BE2C (cell line): ENCODE measurements at regions not wholly inside any gene's neighbourhood (a gene's known extent, or its start where the extent isn't known, plus 50 kb on each side); places are given as distances from the start of the nearest gene placed in this dataset.
"Not testable (repeated sequence)": the region's sequence is repeated elsewhere in the genome, so short reads cannot be mapped to it uniquely, and the experiment has no call there.

Experiments used
- DNase-seq: peaks from one replicate; pipeline ENCODE4 v3.0.0-alpha.2; 2020
- H3K27me3 ChIP-seq: fragments of 250-450 bp; sonication (Bioruptor Pico); 2 replicates; pipeline ENCODE4 v1.5.1; 2020; ENCODE audit warnings: mild to moderate bottlenecking
- H3K36me3 ChIP-seq: fragments of 250-450 bp; sonication (Bioruptor Pico); 2 replicates; pipeline ENCODE4 v1.5.1; 2020; ENCODE audit warnings: mild to moderate bottlenecking
- H3K4me1 ChIP-seq: fragments of 250-450 bp; sonication (Bioruptor Pico); 2 replicates; pipeline ENCODE4 v1.5.1; 2020
- H3K4me3 ChIP-seq: 2 replicates; pipeline ENCODE4 v1.5.1; 2011; ENCODE audit warnings: low read depth, low read length
- H3K9me3 ChIP-seq: fragments of 250-450 bp; sonication (Bioruptor Pico); 2 replicates; pipeline ENCODE4 v1.5.1; 2020
- TF ChIP-seq, protein P1 (sequence below): IDR thresholded peaks from 2 replicates; pipeline ENCODE4 v1.5.1; 2012; ENCODE audit warnings: mild to moderate bottlenecking, low read depth, low read length

DNA sequence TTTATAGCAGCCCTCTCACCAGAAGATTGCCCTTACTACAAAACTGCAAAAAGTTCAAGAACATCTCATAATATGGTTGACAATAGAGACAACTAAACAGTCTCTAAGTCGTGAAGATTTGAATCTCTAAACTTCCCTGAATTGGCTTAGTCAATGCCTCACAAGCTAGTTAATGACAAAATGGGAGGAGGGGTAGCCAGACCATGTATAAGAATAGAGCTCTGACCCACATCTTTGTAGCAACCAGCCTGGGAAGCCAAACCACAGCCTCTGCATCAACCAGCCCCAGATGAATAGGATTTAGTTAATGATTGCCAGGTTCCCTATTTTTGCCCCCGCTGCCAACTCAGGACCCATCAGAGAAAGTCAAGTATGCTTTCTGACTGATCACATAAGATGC is 1265.9 kb upstream of the PCDH10 start:
- not testable (repeated sequence) for DNase-seq, H3K36me3 ChIP-seq, H3K9me3 ChIP-seq, H3K27me3 ChIP-seq, H3K4me3 ChIP-seq, H3K4me1 ChIP-seq

DNA sequence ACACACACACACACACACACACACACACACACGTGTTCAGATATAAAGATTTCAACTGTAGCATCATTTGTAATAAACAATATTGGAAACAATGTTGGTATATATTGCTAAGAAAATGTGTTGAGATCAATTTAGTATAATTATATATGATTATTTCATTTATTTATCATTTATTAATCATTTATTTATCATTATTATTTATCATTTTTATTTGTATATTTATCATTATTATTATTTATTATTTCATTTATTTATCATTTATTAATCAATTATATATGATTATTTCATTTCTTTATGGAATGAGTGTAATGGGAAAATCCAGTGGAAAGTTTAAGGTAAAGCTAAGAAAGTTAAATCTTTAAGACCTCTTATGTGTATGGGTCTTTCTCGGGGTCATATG is 1223.4 kb upstream of the PCDH10 start:
- not testable (repeated sequence) for H3K9me3 ChIP-seq, H3K36me3 ChIP-seq, H3K4me3 ChIP-seq, H3K4me1 ChIP-seq, DNase-seq, H3K27me3 ChIP-seq

DNA sequence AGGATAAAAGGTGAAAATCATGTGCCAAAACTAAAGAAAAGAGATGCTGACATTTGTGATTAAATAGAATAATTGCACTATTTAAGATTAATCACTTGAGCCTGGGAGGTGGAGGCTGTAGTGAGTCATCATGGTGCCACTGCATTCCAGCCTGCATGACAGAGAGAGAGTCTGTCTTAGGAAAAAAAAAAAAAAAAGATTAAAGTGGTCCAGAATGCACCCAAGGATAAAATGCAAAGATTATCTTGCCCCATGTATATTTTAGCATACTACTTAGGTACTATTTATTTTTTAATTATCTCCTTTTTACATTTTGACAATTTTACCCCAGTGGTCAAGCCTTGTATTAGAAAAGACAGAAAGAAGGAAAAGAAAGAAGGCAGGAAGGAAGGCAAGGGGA is 1181.4 kb upstream of the PCDH10 start:
- not testable (repeated sequence) for H3K27me3 ChIP-seq, DNase-seq, H3K4me3 ChIP-seq, H3K9me3 ChIP-seq, H3K36me3 ChIP-seq, H3K4me1 ChIP-seq

DNA sequence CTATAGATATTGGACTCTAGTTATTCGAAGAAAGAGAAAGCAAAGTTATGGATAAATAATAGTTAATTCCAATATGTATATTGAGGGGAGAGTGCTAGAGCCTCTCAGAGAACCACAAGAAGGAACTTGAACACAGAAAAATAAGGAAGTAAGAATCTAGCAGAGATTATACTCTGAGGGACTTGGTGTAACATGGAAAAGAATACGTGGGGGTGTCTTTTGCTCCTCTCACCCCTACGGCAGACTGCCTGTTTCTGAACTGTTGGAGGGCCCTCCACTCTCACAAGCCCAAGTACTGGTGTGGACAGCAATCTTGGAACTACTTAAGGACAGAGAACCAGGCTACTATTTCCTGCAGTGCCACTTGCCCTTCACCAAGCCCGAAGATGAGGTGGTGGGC is 1174.4 kb upstream of the PCDH10 start:
- TF ChIP-seq, protein P1, sequence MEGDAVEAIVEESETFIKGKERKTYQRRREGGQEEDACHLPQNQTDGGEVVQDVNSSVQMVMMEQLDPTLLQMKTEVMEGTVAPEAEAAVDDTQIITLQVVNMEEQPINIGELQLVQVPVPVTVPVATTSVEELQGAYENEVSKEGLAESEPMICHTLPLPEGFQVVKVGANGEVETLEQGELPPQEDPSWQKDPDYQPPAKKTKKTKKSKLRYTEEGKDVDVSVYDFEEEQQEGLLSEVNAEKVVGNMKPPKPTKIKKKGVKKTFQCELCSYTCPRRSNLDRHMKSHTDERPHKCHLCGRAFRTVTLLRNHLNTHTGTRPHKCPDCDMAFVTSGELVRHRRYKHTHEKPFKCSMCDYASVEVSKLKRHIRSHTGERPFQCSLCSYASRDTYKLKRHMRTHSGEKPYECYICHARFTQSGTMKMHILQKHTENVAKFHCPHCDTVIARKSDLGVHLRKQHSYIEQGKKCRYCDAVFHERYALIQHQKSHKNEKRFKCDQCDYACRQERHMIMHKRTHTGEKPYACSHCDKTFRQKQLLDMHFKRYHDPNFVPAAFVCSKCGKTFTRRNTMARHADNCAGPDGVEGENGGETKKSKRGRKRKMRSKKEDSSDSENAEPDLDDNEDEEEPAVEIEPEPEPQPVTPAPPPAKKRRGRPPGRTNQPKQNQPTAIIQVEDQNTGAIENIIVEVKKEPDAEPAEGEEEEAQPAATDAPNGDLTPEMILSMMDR, result no peak
- DNase-seq, result no peak
- Histone ChIP-seq H3K9me3 (no peaks in the 10 kb centered on the region), H3K4me3 (no peak overlapping the region), H3K27me3 (no peaks in the 10 kb centered on the region), H3K4me1 (no peaks in the 10 kb centered on the region), H3K36me3 (no peaks in the 10 kb centered on the region)

DNA sequence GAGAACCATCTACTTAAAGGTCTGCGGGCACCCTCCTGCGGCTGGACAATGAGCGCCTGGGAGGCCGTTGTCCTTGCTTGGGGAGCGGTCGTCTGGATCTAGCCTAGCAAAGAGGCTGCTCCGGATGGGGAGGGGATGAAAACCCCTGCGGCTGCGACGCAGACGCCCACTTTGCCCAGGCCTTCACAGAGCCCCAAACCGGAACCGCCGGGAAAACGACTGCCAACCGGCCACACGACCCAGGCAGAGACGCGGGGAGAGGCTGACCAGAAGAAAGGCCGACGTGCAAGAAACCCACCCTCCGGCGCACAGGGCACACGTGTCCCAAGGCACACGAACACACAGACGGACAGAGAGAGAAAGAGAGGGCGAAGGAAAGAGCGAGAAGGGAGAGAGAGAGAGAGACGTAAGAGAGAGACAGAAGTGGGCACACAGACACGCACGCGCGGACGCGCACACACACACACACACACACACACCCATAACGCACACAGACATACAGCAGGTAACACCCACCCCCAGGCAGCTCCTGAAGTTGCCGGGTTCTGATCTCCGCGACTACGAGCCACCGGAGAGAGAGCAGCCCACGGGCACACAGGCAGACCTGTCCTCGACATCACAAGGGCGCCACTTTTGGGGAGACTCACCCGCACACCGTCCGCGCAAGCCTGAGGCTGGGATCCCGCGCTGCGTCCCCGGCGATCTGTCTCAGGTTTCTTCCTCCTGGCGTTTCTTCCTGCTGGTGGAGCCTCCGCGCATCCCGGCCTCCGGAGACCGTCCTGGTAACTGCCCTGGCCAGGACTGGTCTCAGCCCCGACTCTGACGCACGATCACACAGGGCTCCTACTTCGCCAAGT is 1173.6 kb upstream of the PCDH10 start:
- not testable (repeated sequence) for H3K4me3 ChIP-seq, H3K9me3 ChIP-seq, H3K27me3 ChIP-seq, H3K36me3 ChIP-seq, H3K4me1 ChIP-seq, DNase-seq

DNA sequence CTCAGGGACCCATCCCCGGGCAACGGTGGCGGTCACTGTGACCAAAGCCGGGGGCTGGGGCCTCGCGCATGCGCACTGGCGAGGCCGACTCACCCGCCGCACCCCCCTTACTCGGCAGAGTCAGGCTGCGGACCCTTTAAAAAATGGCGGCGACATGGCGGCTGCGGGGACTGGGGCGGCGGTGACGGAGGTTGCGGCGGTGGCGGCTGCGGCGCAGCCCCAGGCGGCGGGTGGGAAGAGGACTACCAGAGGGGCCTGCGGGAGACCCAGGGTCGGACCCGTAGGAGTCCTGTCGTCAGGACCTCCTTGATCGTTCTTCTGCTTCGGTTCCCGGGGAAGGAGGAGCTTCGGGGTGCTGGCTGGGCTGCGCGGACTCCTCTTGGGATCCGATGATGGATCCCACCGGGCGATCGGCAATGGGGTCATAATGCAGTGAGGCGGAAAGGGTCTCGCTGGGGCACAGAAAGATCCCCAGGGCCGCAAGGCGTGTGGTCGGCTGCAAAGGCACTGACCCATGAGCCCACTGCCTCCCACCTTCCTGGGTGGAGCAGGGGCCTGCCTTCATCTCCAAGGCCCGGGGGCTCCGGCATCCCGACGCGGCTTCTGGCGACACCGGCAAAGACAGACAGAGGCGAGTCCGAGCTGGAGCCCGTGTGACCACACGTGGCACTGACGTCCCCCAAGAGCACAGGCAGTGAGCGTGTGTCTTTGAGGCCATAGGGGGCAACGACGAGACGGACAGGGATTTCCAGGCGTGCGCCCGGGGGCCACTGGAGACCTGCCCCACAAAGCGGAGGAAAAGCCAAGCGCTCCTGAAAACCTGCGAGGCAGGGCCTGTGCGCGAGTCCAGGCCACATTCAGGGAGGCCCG is 1172.7 kb upstream of the PCDH10 start:
- not testable (repeated sequence) for H3K9me3 ChIP-seq, DNase-seq, H3K4me1 ChIP-seq, H3K4me3 ChIP-seq, H3K36me3 ChIP-seq, H3K27me3 ChIP-seq

DNA sequence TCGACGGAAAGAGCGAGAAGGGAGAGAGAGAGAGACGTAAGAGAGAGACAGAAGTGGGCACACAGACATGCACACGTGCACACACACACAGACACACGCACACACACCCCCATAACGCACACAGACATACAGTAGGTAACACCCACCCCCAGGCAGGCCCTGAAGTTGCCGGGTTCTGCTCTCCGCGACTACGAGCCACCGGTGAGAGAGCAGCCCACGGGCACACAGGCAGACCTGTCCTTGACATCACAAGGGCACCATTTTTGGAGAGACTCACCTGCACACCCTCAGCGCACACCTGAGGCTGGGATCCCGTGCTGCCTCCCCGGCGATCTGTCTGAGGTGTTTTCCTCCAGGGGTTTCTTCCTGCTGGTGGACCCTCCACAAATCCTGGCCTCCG is 1171.0 kb upstream of the PCDH10 start:
- Histone ChIP-seq H3K4me3 (no peak overlapping the region), H3K4me1 (no peaks in the 10 kb centered on the region), H3K36me3 (no peaks in the 10 kb centered on the region), H3K27me3 (no peaks in the 10 kb centered on the region), H3K9me3 (no peaks in the 10 kb centered on the region)
- TF ChIP-seq, protein P1, result no peak
- no peak for DNase-seq

DNA sequence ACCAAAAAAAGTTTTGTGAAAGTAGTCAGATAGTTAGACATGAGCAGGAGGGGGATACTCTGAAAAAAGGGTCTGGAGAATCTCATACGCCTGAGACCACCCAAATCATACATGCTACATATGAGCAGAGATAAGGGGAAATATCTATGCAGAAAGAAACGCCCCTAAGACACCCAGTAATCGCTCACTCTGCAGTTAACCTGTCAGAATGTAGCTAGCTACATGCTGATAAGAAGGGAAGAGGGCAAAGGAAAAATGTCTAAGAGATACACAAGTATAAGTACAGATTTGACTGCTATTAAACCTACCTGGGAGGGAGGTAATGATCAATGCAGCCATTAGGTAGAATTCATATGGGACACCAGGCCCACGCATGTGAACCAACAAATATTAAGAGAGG is 1159.5 kb upstream of the PCDH10 start:
- no peak for DNase-seq
- Histone ChIP-seq H3K9me3 (no peaks in the 10 kb centered on the region), H3K27me3 (no peaks in the 10 kb centered on the region), H3K36me3 (no peaks in the 10 kb centered on the region), H3K4me1 (no peaks in the 10 kb centered on the region), H3K4me3 (no peak overlapping the region)
- TF ChIP-seq, protein P1, result no peak
